Activated effector memory CD4-positive, alpha-beta T cell treated with Interleukin-2 at 50 U/mL for 16 hours (primary cell): ENCODE measurements at regions not wholly inside any gene's neighbourhood (a gene's known extent, or its start where the extent isn't known, plus 50 kb on each side); places are given as distances from the start of the nearest gene placed in this dataset.

Source experiments
- DNase-seq: peaks from one replicate; pipeline ENCODE4 v3.0.0-alpha.2; 2020

- DNase-seq: no peak
These were observed 154.8 kb downstream of the RPS24 start for GRCh38 chr10:78188446-78188845.

DNA sequence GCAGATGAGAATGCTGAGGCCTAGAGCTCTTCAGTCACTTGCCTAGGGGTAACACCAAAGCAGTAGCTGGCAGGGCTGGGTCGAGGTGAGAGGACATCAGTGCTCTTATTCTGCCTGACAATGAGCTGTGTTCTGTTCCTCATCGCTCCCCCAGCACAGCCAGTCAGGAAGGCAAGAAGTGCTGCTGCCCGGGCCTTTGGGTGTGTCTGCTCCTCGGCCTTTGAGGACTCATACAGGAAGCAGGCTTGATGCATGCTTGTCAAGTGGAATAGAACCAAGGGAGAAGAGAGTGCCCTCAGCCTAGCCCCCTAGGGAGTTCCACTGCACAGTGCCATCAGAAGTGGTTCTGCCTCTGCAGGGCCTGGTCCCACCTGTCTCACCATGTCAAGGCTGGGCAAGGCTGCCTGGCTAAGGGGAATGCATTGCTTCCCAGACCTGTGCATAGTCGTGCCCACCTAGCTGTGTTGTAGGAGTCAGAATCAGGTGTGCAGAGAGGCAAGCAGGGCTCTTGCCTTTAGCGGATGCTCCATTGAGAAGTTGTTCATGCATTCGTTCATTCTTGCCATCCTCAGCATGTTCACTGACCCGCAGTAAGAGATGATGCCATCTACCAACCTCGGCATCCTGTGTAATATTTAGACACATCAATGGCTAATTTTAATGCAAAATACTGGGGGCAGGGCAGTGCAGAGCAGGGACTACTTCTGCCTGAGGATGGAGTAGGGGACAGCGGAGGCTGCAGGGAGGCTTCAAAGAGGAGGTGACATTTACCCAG lies 156.6 kb downstream of the RPS24 start:
- no peak for DNase-seq

DNA sequence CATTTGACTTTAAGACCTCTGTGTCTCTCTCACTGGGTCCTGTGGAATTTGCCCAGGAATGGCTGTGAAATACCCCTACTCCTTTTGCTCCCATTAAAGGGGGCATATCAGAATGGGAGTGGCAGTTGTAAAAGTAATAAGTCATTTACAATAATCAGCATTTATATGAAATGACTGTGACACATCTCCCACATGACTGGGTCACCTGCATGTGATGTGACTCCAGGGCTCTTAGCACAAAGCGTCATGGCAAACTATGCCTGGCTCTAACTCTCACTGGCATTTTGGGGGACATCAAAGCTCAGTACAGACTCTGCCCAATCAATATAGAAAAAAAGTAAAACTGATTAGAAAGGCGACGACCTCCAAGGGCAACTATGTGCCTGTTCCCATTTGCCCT lies 157.6 kb downstream of the RPS24 start:
- DNase-seq: no peak

GRCh38 chr10:78193189-78193588 lies 159.5 kb downstream of the RPS24 start:
- no peak for DNase-seq

GRCh38 chr10:78194050-78194449 lies 160.4 kb downstream of the RPS24 start:
- no peak for DNase-seq

GRCh38 chr10:78194539-78195402 lies 161.1 kb downstream of the RPS24 start:
- DNase-seq: no peak

- no peak for DNase-seq
These were observed 162.7 kb downstream of the RPS24 start for GRCh38 chr10:78196396-78196795.

DNA sequence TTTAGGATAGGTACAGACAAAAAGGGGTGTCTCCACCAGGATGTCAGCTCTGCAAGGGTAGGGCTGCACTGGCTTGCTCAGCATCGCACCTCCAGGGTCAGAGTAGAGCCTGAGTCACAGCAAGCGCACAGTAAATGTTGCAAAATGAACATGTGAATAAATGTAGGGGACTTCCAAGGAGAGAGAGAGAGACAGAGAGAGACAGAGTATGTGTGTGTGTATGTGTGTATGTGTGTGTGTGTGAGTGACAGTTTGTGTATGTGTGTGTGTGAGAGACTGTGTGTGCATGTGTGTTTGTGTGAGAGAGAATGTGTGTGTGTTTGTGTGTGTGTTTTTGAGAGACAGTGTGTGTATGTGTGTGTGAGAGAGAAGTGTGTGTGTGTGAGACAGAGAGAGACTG lies 163.3 kb downstream of the RPS24 start:
- DNase-seq: no peak

GRCh38 chr10:78197628-78198272 lies 164.1 kb downstream of the RPS24 start:
- no peak for DNase-seq

GRCh38 chr10:78199005-78199725 lies 165.5 kb downstream of the RPS24 start:
- DNase-seq: no peak

DNA sequence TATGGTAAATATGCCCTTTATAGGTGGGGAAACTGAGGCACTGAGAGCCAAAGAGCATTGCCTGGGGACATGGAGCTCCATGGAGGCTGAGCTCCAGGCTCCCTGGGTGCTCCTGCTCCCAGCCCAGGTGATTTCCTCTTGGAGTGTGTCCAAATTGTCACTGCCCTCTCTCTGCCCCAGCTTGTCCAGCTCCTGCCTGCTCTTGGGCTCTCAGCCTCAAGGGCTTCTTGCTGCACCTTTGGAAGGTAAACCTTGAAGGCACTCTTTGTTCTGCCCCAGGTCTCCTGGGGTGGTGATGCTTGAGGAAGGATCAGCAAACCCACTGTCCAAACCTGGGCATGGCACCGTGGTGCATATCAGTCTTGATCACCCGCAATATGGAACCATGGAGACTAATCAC lies 166.1 kb downstream of the RPS24 start:
- no peak for DNase-seq

GRCh38 chr10:78200686-78201085 lies 167.0 kb downstream of the RPS24 start:
- DNase-seq: no peak

DNA sequence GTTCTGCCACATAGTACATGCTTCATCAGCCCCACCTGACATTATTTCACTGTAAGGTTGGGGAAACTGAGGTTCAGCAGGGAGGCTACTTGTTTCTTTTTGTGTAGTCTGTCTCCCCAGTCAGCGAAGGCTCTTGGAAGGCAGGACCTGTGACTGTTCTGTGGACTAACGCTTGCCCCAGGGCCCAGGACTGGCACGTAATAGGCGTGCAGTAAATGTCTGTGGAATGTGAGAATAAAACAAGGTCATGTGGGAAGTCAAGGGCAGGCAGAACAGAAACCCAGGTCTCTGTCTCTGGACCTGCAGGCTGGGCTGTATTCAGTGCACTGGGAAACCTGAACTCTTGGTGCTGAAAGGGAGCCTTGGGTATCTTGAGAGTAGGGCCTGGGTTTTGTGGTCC lies 168.7 kb downstream of the RPS24 start:
- no peak for DNase-seq

GRCh38 chr10:78203915-78204818 lies 170.5 kb downstream of the RPS24 start:
- no peak for DNase-seq

DNA sequence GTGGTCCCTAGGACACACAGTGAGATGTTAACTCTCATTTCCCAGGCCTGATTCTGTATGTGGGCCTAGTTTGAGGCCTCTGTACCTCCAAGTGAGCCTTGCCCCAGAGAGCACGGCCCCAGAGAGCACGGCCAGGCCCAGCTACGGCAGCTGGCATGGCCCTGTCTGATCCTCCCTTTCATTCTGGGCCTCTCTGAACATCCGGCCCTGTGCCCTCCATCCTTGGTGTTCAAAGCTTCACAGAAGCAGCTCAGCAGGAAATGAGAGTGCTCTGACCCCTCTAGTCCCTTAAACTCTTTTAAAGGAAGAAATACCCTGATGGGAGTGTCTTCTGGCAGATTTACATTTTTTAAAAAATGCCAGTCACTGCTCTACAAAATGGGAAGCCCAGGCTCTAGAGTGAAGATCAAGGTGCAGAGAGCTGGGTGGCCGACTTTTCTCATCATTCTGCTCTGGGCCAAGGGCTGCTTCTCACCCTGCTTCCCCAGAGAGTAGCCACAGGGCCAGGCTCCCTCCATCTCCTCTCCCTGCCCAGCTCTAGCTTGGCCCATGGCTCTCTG lies 171.9 kb downstream of the RPS24 start:
- no peak for DNase-seq

GRCh38 chr10:78207216-78207615 lies 173.6 kb downstream of the RPS24 start:
- DNase-seq: no peak

DNA sequence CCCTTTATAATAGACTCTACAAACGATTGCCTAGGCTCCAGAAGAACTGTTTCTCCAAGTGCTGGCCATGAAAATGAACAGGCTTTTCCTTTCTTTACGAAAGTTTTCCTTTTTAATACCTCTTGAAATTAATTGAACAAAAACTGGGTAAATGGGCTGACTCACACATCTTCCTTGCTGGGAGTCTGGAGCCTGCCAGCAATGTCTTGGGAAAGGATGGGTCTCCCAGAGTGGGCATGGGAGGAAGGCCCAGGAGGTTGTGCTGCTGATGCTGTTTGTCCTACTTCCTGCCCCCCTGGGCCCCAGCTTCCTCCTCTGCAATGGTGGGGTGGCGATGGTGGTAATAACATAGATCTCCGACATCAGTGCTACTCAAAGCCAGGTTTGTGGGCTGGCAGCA lies 174.1 kb downstream of the RPS24 start:
- no peak for DNase-seq

DNA sequence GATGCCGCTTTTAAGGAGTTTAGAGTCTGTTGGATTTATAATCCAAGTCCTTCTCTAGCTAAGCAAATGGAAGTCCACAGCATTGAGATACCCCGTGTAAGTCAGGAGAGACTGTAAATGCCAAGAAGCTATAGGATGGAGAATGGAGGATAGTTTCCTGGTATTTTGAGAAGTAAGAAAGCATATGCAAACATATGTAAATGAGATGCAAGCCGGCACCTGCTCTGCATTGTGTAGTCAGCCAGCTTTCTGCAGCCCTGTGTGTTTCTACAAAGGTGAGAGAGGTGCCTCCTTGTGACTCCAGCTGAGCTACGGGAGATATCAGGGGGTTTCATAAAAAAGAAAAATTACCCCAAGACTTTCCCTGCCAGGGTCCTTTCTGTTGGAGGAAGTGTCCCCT lies 176.3 kb downstream of the RPS24 start:
- no peak for DNase-seq

- DNase-seq: no peak
These were observed 176.9 kb downstream of the RPS24 start for GRCh38 chr10:78210548-78210947.

GRCh38 chr10:78210976-78211375 lies 177.3 kb downstream of the RPS24 start:
- DNase-seq: no peak

DNA sequence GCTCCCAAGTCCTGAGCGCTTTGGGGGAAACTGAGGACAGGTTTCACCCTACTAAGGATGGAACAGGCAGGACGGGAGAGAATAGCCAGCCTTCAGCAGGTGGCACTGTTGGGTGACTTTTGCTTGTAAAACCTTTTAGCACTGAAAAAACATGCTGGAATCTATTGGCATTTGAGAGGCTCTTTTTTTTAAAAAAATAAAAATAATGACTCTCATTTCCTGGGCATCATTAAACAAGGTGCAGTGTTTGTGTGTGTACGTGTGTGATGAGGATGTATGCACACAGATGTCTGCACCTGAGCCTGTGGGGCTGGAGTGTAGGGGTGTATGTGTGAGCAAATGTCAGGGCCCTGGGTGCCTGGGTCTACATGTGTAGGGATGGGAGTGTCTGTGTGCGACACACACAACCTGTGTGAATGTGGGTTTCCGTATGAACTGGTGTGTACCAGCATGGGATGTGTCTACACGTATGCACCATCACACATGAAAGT lies 177.9 kb downstream of the RPS24 start:
- no peak for DNase-seq
